Esophagus squamous epithelium (tissue), 5 donors: ENCODE measurements at regions not wholly inside any gene's neighbourhood (a gene's known extent, or its start where the extent isn't known, plus 50 kb on each side); places are given as distances from the start of the nearest gene placed in this dataset.

Experiments used
- DNase-seq: peaks from one replicate; lab custom pipeline; 2025; lab: John Stamatoyannopoulos, UW
- H3K27ac ChIP-seq, 4 donors: fragments of 200-600 bp; sonication (generic); one replicate each; pipeline ENCODE4 v1.5.1; 2016 to 2019; ENCODE audit warnings: mild to moderate bottlenecking in 1 of 4
- H3K27me3 ChIP-seq, 4 donors: fragments of 200-600 bp; sonication (generic); 1 replicate in 3 of 4; 2 replicates in 1 of 4; pipeline versions ENCODE4 v1.5.1 to v1.6.0; 2017 to 2021; ENCODE audit warnings: antibody characterized with exemption in 1 of 4
- H3K36me3 ChIP-seq, 3 donors: fragments of 200-600 bp; sonication (generic); one replicate each; pipeline ENCODE4 v1.5.1; 2016 to 2019
- H3K4me1 ChIP-seq, 3 donors: fragments of 200-600 bp; sonication (generic); one replicate each; pipeline ENCODE4 v1.5.1; 2017 to 2019
- H3K4me3 ChIP-seq, 4 donors: fragments of 200-600 bp; sonication (generic); 1 replicate in 3 of 4; 2 replicates in 1 of 4; pipeline ENCODE4 v1.5.1; 2016 to 2019; ENCODE audit warnings: mild to moderate bottlenecking in 2 of 4, moderate library complexity in 1 of 4
- H3K9me3 ChIP-seq, 3 donors: fragments of 200-600 bp; sonication (generic); one replicate each; pipeline ENCODE4 v1.5.1; 2016 to 2019
- CTCF ChIP-seq, 6 experiments: fragments of 450-650 bp in 4 of 6; fragments of 200-600 bp in 2 of 6; sonication (generic) in 2 of 6; IDR thresholded peaks; one replicate each; pipeline ENCODE4 v1.5.1; 2016 to 2019; ENCODE audit warnings: antibody characterized with exemption in 6 of 6, mild to moderate bottlenecking in 4 of 6, moderate library complexity in 4 of 6
- POLR2A ChIP-seq, 4 donors: fragments of 450-650 bp; IDR thresholded peaks; one replicate each; pipeline ENCODE4 v1.6.1; 2017; ENCODE audit warnings: antibody characterized with exemption in 4 of 4, mild to moderate bottlenecking in 4 of 4, moderate library complexity in 3 of 4
- WGBS, 2 donors: methylation state at CpG; one replicate each; pipeline ENCODE4 v1.1.5; 2018; 5-methylcytosine and 5-hydroxymethylcytosine counted together
- intact Hi-C: fragments of 100-400 bp; cut with DNase I; formaldehyde crosslinking; loops from one replicate; pipeline ENCODE4 v1.15.0; 2022
- donor health status: DM: yes; HTN: yes; CAD: no.

- no peaks in the 10 kb centered on the region for H3K36me3 ChIP-seq
- H3K4me1 ChIP-seq = no peaks in the 10 kb centered on the region
- no peak for DNase-seq
- intact Hi-C loops = no loop called here
- H3K27me3 ChIP-seq = no peaks in the 10 kb centered on the region
- peaks cover 0 to 8% (median 5%) of the 10 kb centered on the region in 3 donors for H3K9me3 ChIP-seq
- H3K27ac ChIP-seq = no peak overlapping the region
- TF ChIP-seq CTCF (IDR thresholded peaks at IDR 0.05) (no peak), POLR2A (IDR thresholded peaks at IDR 0.05) (no peak)
- WGBS, 2 donors = 78 to 84% methylated on average over 4 of the region's 4 CpGs
- no peak overlapping the region for H3K4me3 ChIP-seq
These were observed 55.3 kb upstream of the MAGI1 start for GRCh38 chr3:66093981-66094380.

- 70 to 76% methylated on average over 10 of the region's 10 CpGs for WGBS, 2 donors
- intact Hi-C loops = no loop called here
- Histone ChIP-seq H3K9me3 (peaks cover 0 to 8% (median 5%) of the 10 kb centered on the region in 3 donors), H3K27ac (no peak overlapping the region), H3K4me1 (no peaks in the 10 kb centered on the region), H3K36me3 (no peaks in the 10 kb centered on the region), H3K27me3 (no peaks in the 10 kb centered on the region), H3K4me3 (no peak overlapping the region)
- DNase-seq = no peak
- TF ChIP-seq POLR2A (IDR thresholded peaks at IDR 0.05) (no peak), CTCF (IDR thresholded peaks at IDR 0.05) (no peak)
These were observed 53.7 kb upstream of the MAGI1 start for GRCh38 chr3:66092175-66092995.
